GM23248 (cell line): ENCODE measurements at regions not wholly inside any gene's neighbourhood (a gene's known extent, or its start where the extent isn't known, plus 50 kb on each side); places are given as distances from the start of the nearest gene placed in this dataset.
"Not testable (repeated sequence)": the region's sequence is repeated elsewhere in the genome, so short reads cannot be mapped to it uniquely, and the experiment has no call there.

Experiments used
- EZH2 ChIP-seq: fragments of 200-600 bp; sonication (generic); IDR thresholded peaks from 2 replicates; pipeline ENCODE4 v1.6.1; 2018; ENCODE audit warnings: antibody characterized with exemption, mild to moderate bottlenecking; ENCODE audit not compliant: insufficient read depth, poor library complexity, severe bottlenecking
- EZH2phosphoT487 ChIP-seq: fragments of 200-600 bp; sonication (generic); IDR thresholded peaks from 2 replicates; pipeline ENCODE4 v1.6.1; 2018; ENCODE audit warnings: antibody characterized with exemption, moderate library complexity, mild to moderate bottlenecking, low read depth; ENCODE audit not compliant: insufficient read depth

GRCh38 chr2:41039750-41040149 is 587.9 kb upstream of the SLC8A1 start:
- TF ChIP-seq EZH2, EZH2phosphoT487: not testable (repeated sequence)
